Adrenal gland (tissue), 5 donors: ENCODE measurements at regions not wholly inside any gene's neighbourhood (a gene's known extent, or its start where the extent isn't known, plus 50 kb on each side); places are given as distances from the start of the nearest gene placed in this dataset.

Experiments used
- POLR2A ChIP-seq, 2 donors: fragments of 450-650 bp; IDR thresholded peaks; one replicate each; pipeline ENCODE4 v1.6.1; 2017; ENCODE audit warnings: antibody characterized with exemption in 2 of 2, mild to moderate bottlenecking in 2 of 2, moderate library complexity in 1 of 2
- TF ChIP-seq, protein P1 (sequence below), 6 experiments: fragments of 450-650 bp in 4 of 6; fragments of 200-600 bp in 2 of 6; sonication (generic) in 1 of 6; IDR thresholded peaks; 1 replicate in 5 of 6; 2 replicates in 1 of 6; pipeline versions ENCODE4 v1.5.1 to v1.8.0; 2016 to 2021; ENCODE audit warnings: antibody characterized with exemption in 6 of 6, mild to moderate bottlenecking in 2 of 6, moderate library complexity in 1 of 6
- donor health status: DM: no; HTN: no; CAD: no.

DNA sequence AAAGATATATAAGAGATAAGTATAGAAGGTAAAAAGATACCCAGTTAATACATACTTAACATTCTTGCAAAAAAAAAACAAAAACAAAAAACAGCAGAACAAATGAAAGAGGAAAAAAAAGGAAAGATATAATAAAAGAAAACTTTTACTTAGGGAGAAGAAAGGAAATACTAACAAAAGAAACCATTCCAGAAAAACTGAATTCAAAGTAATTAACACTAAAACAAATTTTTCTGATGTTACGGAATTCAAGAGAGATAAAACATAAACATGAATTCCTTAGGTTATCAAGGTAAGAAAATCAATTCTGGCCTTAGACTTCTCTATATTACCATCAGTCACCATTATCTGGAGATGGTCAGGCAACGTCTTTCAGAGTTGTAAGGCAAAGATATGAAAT is 261.8 kb downstream of the ZEB2 start:
- TF ChIP-seq, protein P1, sequence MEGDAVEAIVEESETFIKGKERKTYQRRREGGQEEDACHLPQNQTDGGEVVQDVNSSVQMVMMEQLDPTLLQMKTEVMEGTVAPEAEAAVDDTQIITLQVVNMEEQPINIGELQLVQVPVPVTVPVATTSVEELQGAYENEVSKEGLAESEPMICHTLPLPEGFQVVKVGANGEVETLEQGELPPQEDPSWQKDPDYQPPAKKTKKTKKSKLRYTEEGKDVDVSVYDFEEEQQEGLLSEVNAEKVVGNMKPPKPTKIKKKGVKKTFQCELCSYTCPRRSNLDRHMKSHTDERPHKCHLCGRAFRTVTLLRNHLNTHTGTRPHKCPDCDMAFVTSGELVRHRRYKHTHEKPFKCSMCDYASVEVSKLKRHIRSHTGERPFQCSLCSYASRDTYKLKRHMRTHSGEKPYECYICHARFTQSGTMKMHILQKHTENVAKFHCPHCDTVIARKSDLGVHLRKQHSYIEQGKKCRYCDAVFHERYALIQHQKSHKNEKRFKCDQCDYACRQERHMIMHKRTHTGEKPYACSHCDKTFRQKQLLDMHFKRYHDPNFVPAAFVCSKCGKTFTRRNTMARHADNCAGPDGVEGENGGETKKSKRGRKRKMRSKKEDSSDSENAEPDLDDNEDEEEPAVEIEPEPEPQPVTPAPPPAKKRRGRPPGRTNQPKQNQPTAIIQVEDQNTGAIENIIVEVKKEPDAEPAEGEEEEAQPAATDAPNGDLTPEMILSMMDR (IDR thresholded peaks at IDR 0.05) = no peak
- TF ChIP-seq POLR2A (IDR thresholded peaks at IDR 0.05) = no peak
